EL (cell line): ENCODE measurements at regions not wholly inside any gene's neighbourhood (a gene's known extent, or its start where the extent isn't known, plus 50 kb on each side); places are given as distances from the start of the nearest gene placed in this dataset.
A peak's percentile ranks its signal among the peaks of the same experiment; 100 is the strongest.
"Not testable (repeated sequence)": the region's sequence is repeated elsewhere in the genome, so short reads cannot be mapped to it uniquely, and the experiment has no call there.

Experiments used
- DNase-seq: peaks from one replicate; pipeline ENCODE4 v3.0.0-alpha.2; 2016

GRCh38 chr11:19428206-19429002, 187.7 kb upstream of the E2F8 start:
- no peak for DNase-seq

- no peak for DNase-seq
These were observed 186.1 kb upstream of the E2F8 start for GRCh38 chr11:19426756-19427403.

- no peak for DNase-seq
These were observed 185.4 kb upstream of the E2F8 start for GRCh38 chr11:19426011-19426755.

GRCh38 chr11:19422276-19422675, 181.5 kb upstream of the E2F8 start:
- no peak for DNase-seq

- no peak for DNase-seq
These were observed 180.3 kb upstream of the E2F8 start for GRCh38 chr11:19420868-19421533.

- no peak for DNase-seq
These were observed 179.1 kb upstream of the E2F8 start for GRCh38 chr11:19419808-19420207.

- peak; percentile 72 for DNase-seq
These were observed 178.4 kb upstream of the E2F8 start for GRCh38 chr11:19419021-19419750.

- no peak for DNase-seq
These were observed 177.5 kb upstream of the E2F8 start for GRCh38 chr11:19418221-19418620.

GRCh38 chr11:19412070-19412469, 171.3 kb upstream of the E2F8 start:
- DNase-seq, result not testable (repeated sequence)

- no peak for DNase-seq
These were observed 169.3 kb upstream of the E2F8 start for GRCh38 chr11:19410032-19410431.

GRCh38 chr11:19409307-19409706, 168.6 kb upstream of the E2F8 start:
- DNase-seq, result no peak

- no peak for DNase-seq
These were observed 167.0 kb upstream of the E2F8 start for GRCh38 chr11:19407677-19408270.

GRCh38 chr11:19405966-19406365, 165.2 kb upstream of the E2F8 start:
- DNase-seq, result no peak

GRCh38 chr11:19404787-19405186, 164.0 kb upstream of the E2F8 start:
- DNase-seq, result no peak

- no peak for DNase-seq
These were observed 162.6 kb upstream of the E2F8 start for GRCh38 chr11:19403196-19403895.

- DNase-seq, result no peak
These were observed 159.6 kb upstream of the E2F8 start for GRCh38 chr11:19400296-19400695.

- DNase-seq, result peak; percentile 90
These were observed 158.2 kb upstream of the E2F8 start for GRCh38 chr11:19398772-19399527.

- DNase-seq, result no peak
These were observed 157.5 kb upstream of the E2F8 start for GRCh38 chr11:19398273-19398672.

- DNase-seq, result no peak
These were observed 154.3 kb upstream of the E2F8 start for GRCh38 chr11:19395050-19395449.

GRCh38 chr11:19394525-19395016, 153.8 kb upstream of the E2F8 start:
- no peak for DNase-seq
